HG03045 (cell line): ENCODE measurements at regions not wholly inside any gene's neighbourhood (a gene's known extent, or its start where the extent isn't known, plus 50 kb on each side); places are given as distances from the start of the nearest gene placed in this dataset.

Experiments used
- ATAC-seq: cut with Tn5 transposase; IDR thresholded peaks from one replicate; pipeline ENCODE4 v1.9.1; 2021; ENCODE audit warnings: mild to moderate bottlenecking, moderate library complexity; ENCODE audit not compliant: unreplicated experiment

- no peak for ATAC-seq
Measured at GRCh38 chr10:3986493-3987142, 201.6 kb upstream of the KLF6 start.

GRCh38 chr10:3982746-3983442 lies 197.9 kb upstream of the KLF6 start:
- no peak for ATAC-seq

GRCh38 chr10:3981300-3981699 lies 196.3 kb upstream of the KLF6 start:
- no peak for ATAC-seq

- no peak for ATAC-seq
Measured at GRCh38 chr10:3980660-3981059, 195.7 kb upstream of the KLF6 start.

- ATAC-seq = no peak
Measured at GRCh38 chr10:3980144-3980543, 195.1 kb upstream of the KLF6 start.

GRCh38 chr10:3978761-3979160 lies 193.8 kb upstream of the KLF6 start:
- ATAC-seq = no peak

GRCh38 chr10:3978174-3978573 lies 193.2 kb upstream of the KLF6 start:
- no peak for ATAC-seq

- ATAC-seq = no peak
Measured at GRCh38 chr10:3977761-3978160, 192.8 kb upstream of the KLF6 start.

GRCh38 chr10:3976718-3977117 lies 191.7 kb upstream of the KLF6 start:
- ATAC-seq = no peak

- no peak for ATAC-seq
Measured at GRCh38 chr10:3976171-3976570, 191.2 kb upstream of the KLF6 start.

- ATAC-seq = no peak
Measured at GRCh38 chr10:3975016-3975415, 190.0 kb upstream of the KLF6 start.

- ATAC-seq = no peak
Measured at GRCh38 chr10:3972460-3973301, 187.7 kb upstream of the KLF6 start.

GRCh38 chr10:3971713-3972112 lies 186.7 kb upstream of the KLF6 start:
- no peak for ATAC-seq

GRCh38 chr10:3969876-3970666 lies 185.1 kb upstream of the KLF6 start:
- ATAC-seq = no peak

GRCh38 chr10:3968727-3969126 lies 183.7 kb upstream of the KLF6 start:
- no peak for ATAC-seq

GRCh38 chr10:3964516-3964915 lies 179.5 kb upstream of the KLF6 start:
- ATAC-seq = no peak

- ATAC-seq = no peak
Measured at GRCh38 chr10:3963191-3963673, 178.2 kb upstream of the KLF6 start.

GRCh38 chr10:3961082-3961481 lies 176.1 kb upstream of the KLF6 start:
- no peak for ATAC-seq

GRCh38 chr10:3960496-3960895 lies 175.5 kb upstream of the KLF6 start:
- no peak for ATAC-seq

- ATAC-seq = no peak
Measured at GRCh38 chr10:3959370-3960325, 174.6 kb upstream of the KLF6 start.
